ENCODE measurements at regions not wholly inside any gene's neighbourhood (a gene's known extent, or its start where the extent isn't known, plus 50 kb on each side); places are given as distances from the start of the nearest gene placed in this dataset.
A peak's percentile ranks its signal among the peaks of the same experiment; 100 is the strongest.
"Not testable (repeated sequence)": the region's sequence is repeated elsewhere in the genome, so short reads cannot be mapped to it uniquely, and the experiment has no call there.

DNA sequence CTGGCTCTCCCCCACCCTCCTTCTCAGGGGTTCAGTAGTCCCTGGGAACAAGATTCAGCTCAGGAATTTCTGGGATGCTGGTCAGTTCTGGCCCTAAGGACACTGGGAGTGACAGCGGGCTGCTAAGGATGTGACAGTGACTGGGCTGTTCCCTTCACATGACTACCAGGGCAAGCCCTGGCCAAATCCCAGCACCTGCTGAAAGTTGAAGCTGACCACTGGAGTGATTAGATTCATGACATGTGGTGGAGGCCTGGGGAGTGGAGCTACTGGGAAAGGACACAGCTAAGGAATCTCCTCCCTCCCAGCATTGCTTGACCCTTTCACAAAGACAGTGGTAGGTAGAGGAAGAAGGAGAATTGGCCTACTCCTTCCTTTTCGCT is 204.9 kb downstream of the DAD1 start:
- DNase-seq: no peak

DNA sequence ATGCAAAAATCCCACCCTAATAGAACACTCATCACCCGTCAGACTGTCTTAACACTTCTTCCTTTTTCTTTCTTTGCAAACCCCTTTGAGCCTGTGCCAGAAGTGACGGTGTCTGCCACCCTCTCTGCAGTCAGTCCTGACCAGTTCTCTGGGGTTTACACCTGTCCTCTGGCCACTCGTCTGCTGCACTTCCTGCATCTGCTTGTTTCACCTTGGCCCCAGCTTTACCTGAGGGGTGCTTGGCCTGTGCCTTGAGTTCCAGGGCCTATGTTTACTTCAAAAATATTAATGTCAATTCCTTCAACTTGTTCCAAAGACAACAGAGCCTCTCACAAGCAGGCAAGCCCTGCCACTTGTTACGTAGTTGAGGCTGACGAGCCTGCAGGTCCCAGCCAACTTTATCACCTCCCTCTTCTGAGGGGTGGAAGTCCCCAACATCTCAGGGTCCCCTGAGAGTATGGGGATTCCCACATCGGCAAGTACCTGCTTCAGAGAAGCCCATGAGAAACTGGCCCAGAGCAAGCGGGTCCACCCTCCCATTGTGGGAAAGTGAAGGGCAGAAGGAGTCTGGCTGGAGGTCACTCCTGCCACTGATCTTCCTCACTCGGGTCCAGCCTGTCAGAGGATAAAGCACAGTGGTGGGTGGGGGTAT is 205.4 kb downstream of the DAD1 start:
- DNase-seq: no peak

DNA sequence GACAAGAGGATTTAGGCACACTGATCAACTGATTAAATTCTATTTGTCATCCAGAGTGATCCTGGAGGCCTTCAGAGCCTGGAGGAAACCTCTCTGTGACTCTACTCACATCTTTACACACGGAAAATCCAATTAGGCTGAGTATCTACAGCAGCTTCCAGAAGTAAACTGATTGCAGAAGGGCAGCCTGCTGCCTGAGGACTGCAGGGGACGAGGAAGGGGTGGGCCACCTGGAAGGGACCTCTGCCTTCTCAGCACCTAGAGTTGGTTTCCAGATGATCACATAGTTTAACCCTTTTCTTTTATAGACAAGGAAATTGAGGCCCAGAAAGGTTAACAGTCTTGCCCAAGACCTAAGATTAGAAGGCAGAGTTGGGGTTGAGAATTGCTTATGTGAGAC is 206.1 kb downstream of the DAD1 start:
- no peak for DNase-seq

DNA sequence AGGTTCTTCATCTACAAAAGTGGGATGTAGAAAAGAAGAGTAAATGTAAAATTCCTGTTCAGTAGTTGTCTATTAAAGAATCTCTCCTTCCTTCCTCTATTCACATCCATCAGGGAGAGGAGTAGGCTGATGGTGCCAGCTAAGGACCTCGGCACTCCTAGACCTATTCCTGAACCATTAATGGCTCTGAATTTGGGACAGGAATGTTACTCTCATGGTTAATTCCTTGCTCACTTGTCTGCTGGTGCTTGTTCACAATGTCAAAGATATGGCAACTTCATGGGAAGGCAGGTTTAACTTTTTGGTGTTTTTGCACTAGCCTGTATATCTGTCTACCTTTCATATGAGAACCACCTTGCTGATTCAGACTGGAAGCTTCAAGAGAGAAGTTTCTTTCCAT is 206.6 kb downstream of the DAD1 start:
- DNase-seq: no peak

DNA sequence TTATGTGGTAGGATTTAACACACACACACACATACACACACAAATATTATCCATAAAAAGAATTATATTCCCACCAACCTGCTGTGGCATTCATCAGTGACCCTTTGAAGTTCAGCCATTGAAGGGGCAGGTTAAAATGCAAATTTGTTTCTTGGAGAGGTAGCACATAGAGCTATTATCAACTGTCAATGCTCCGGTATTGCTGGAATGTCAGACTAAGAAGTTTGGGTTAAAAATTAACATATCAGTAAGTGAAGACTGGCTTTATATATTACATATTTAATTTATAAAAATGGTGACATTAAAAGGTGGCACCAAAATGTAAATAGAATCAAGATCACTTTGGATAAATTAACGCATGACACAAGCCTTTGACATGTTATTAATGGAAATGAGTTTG is 207.3 kb downstream of the DAD1 start:
- DNase-seq: no peak

DNA sequence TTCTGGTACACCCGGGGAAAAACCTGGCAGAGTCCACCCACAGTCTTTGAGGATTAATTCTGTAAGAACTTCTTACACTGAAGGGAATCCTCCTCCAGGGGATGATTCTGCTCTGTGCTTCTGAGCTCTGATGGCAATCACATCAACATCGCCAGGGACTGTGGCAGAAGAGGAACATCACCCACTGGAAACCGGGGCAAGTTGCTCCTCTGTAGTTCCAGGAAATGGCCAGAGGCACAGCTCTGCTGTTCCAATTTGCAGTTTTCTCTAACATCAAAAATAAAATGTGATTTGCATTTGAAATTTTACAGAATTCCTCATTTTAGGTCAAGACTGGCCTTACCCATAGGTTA is 207.6 kb downstream of the DAD1 start:
- no peak for DNase-seq

DNA sequence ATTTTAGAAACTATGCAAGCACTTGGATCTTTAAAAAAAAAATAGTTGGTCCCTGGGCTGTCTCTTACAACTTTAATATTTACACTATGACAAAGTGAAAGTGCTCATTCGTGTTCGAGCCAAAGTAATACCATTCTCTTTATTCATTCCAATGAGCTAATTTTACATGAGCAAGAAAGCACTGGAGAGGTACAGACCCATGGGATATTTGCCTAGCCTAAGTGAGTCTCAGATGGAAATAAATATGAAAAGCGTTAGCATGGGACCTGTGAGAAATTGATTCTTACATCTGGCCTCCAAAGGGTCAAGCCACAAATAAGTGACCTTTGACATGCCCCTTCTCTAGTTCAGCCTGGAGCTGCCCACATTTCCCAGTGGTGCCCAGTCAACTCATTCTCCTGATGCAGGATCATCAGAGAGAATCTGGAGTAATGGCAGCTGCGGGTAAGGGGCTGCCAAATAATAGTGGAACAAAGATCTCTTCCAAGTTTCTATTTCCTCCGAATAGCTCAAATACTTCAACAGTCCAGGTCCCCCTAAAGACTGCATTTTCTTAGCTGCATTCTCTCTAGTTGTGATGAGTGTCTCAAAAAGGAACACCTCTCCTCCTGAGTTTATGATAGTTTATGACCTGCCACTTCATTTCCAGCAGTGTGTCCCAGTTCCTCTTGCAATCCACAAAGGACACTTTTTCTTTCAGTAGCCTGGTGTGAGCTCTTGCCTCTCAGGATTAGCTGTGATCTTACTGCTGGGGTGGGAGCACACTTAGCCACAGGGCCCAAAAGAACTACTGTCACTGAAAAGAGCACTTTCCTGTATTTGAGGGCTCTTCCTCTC is 208.2 kb downstream of the DAD1 start:
- DNase-seq: no peak

DNA sequence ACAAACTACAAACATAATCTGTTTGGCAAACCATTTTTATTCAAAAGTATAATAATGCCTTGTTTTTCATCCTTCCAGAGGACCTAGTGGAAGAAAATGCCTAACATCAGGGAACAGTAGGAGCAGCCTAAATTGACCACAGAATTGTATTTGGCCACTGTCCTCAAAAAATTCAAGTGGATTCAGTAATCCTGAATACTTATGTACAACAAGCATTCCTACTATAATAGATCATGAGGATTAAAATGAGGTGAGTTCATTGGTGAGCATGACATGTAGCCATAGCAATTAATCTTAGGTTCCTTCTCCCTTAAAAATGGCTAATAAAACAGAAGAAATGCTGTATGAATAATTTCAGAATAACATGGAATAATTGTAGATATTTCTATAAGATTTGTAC is 209.3 kb downstream of the DAD1 start:
- DNase-seq: no peak

DNA sequence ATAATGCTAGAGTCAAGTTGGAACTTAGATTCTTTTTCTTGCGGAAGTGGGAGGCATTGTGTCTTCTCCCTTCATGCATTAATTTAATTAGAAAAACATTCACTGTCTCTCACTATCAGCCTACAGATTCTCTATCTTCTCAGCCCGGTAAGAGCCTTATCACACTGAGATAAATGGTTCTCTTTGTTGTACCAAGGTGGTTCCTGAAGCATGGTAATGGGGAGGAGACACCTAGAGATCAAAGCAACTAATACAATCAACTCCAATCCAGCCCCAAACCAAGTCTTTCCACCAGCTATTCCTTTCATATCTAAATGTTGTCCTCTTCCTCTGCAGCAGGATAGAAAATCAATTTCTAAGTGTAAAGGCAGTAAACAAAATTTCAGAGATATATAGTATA is 210.8 kb downstream of the DAD1 start:
- no peak for DNase-seq

DNA sequence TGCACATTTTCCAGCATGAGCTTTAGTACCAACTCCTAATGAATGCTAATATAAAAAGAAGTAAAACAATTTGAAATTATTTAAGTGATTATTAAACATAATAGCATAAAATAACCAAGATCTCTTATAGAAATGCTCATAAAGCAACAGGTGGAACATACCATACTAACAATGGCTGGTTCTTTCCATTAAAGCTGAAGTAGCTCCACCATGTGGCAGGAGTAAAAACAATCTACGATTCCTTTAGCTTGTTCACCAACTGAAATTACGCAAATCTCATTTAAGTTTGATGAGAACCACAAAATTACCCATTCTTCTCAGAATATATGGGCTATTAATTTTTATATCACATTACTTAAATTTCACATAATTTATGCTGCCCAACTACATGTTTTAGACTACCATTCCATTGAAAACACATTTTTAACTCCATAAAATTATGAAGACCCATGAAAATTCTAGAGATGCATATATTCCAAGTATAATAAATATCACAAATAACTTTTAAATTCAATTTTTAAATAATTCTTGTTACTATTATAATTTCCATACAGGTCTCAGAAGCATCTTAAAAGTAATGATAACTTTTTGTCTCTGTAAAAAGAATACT is 213.6 kb downstream of the DAD1 start:
- peak; percentile 63 for DNase-seq

DNA sequence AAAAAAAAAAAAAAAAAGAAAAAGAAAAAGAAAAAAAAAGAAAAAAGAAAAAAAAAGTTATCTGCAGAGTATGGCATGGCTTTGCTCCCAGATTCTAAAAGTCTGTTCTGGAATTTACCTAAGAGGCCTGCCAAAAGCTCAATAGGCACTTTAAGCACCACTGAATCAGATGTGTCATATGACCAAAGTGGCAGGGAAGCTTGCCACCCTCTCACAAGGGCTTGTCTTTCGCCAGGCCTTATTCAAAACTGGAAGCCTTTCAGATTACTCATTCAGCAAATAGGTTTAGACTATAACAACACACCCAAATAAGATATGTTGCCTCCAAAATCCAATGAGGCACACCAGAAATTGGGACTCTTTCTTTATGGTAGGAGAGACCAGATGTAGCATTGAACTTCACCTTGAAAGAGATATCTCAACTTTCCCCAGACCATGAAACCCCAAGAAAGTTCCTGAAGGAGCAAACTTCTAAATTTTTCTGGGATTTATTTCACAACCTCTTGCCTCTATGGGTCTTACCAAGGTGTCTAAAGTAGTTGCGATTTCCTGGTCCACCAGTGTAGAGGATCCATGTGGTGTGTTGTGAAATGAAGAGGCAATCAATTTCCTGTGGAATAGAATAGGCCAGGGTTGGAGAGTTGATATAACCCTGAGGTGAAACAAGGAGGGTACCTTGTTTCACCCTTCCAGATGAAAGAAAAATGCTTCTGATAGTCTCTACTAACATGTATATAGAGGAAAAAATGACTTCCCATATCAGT is 218.8 kb downstream of the DAD1 start:
- no peak for DNase-seq

DNA sequence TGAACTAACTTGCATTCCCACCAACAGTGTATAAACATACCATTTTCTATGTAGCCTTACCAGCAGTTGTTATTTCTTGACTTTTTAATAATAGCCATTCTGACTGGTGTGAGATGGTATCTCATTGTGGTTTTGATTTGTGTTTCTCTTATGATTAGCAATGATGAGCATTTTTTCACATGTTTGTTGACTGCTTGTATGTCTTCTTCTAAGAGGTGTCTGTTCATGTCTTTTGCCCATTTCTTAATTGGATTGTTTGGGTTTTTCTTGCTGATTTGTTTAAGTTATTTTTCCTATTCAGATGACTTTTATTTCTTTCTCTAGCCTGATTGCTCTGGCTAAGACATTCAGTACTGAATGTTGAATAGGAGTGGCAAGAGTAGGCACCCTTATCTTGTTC is 230.3 kb downstream of the DAD1 start:
- no peak for DNase-seq

DNA sequence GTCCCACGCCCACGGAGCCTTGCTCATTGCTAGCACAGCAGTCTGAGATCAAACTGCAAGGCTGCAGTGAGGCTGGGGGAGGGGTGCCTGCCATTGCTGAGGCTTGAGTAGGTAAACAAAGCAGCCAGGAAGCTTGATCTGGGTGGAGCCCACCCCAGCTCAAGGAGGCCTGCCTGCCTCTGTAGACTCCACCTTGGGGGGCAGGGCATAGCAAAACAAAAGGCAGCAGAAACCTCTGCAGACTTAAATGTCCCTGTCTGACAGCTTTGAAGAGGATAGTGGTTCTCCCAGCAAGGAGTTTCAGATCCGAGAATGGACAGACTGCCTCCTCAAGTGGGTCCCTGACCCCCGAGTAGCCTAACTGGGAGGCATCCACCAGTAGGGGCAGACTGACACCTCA is 239.7 kb downstream of the DAD1 start:
- DNase-seq: not testable (repeated sequence)

DNA sequence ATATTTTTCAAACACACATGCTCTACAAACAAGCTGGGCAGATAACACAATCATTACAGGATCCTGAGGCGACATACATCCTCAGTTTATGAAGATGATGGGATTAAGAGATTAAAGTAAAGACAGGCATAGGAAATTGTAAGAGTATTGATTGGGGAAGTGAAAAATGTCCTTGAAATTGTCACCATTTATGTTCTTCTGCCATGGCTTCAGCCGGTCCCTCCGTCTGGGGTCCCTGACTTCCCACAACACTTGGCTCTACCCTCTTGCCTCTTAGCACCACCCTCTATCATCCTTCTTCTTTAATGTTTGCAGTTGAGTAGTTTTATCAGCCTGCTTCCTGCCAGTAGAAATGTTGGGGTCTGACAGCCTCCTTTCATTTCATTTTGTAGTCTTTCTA is 244.4 kb downstream of the DAD1 start:
- no peak for DNase-seq

DNA sequence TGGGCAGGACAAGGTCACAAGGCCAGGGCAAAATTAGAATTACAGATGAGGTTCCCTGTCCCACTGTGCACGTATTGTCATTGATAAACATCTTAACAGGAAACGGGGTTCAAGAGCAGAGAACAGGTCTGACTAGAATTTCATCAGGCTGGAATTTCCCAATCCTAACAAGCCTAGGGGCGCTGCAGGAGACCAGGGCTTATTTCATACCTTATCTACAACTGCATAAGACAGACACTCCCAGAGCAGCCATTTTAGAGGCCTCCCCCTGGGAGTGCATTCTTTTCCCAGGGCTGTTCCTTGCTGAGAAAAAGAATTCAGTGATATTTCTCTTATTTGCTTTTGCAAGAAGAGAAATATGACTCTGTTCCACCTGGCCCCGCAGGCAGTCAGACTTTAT is 244.8 kb downstream of the DAD1 start:
- DNase-seq: not testable (repeated sequence)

DNA sequence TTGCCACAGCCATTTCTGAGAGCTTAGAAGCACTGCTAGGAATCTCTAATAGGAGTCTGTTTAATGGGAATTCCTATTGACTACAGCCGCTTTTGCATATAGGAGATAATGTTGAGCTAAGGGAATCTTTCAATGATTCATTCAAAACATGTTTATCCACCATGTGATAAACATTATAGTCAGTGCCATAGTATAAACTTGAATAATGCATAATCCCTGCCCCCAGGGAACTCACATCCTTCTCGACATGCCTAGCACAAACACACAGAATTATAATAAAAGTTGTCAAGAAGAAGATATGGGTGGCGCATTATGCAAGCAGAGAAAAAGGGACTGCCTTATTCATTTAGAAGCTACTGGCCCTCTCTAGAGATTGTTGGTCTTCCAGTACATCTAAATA is 248.0 kb downstream of the DAD1 start:
- no peak for DNase-seq

DNA sequence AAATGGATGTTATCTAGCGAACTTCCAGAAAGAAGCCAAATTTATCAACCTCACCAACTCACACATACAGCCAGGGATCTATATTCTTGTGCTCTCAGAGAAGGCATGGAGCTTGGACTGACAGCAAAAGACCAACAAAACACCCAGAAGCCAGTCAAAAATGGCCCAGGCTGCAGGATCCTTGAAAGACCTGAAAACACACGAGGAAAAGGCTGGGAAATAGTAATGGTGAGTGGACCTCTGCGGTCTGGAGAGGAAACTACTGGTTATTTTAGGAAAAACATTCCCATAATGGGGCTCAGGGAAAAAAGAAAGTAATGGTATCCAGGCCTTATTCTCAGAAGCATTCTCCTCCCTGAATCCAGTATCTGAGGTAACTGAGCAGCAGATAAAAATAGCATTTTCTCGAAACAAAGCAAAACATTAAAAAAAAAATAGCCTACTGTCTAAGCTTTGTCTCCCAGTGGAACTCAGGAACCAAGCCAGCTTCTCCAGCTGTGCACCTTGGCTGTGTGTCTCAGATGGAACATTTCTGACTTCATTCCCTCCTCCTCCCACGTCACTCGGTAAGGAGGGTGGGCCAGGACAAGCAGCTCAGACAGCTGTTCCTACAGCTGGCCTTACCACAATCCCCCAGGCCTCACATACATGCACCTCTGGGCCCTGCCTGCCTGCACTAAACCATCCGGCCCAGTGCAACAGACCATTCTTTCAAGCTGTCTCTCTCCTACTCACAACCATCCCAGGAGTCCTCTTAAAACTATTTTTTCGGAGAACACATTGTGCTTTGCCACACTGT is 249.9 kb downstream of the DAD1 start:
- DNase-seq: no peak

DNA sequence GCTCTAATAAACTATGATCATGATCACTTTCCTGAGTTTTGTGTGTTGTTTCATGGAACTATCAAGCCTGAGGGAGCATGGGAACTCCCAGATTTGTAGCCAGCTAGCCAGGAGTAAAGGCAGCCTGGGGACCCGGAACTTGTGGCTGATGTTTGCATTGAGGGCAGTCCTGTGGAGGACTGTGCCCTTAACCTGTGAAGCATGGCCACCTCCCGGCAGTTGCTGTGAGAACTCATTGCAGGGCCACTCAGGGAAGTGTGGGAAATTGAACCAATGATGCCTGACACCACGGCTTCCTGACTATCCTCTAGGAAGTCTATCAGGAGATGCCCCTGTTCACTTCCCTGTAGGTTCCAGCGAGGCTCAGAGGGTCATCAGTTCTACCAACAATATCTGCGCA is 250.6 kb downstream of the DAD1 start:
- no peak for DNase-seq

DNA sequence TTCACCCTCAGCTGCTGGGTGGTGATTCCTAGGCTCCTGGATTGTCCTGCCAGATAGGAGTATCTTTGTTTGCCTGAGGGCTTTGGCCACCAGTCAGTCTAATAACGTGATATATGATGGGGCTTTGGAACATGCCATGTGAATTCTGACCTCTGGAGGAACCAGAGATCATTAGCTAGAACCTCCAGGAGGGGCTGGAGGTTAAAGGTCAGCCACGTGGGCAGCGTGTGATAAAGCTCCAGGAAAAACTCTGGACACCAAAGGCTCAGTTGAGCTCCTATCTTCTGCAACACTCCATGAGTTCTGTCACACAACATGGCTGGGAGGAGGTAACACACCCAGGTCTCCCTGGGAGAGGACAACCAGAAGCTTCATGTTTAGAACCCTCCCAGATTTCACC is 251.1 kb downstream of the DAD1 start:
- DNase-seq: no peak

DNA sequence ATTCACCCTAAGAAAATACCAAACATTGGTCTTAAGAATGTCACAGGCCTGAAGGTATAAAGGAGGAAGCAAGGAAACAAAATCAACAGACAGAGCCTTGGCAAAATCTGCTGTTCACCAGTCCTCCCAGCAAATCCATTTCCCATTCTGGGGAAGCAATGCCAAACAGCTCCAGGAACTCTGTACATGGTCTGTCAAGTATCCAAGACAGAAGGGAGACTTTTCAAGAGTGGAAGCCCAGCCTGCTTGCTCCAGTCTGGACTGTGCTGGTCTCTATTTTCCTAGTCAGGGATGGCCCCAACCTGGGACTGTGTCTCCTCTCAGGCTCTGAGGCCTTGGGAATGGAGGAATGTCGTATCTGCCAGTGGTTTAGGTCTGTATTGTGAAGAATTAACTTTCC is 251.5 kb downstream of the DAD1 start:
- DNase-seq: no peak

DNA sequence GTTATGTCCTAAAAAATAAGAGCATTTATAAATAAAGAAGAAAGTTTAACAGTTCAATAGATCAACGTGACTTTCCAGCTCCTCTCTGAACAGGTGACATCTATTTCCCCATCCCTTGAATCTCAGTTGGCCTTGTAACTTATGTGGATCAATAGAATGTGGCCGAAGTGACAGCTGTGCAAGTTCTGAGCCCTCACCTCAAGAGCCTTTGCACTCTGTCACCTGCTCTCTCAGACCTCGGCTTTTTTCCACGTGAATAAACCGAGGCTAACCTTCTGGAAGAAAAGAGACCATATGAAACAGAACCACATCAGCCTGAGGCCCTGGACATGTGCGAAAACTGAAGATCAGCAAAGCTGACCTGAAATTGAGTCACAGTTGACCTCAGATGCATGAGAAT is 253.0 kb downstream of the DAD1 start:
- DNase-seq: no peak

DNA sequence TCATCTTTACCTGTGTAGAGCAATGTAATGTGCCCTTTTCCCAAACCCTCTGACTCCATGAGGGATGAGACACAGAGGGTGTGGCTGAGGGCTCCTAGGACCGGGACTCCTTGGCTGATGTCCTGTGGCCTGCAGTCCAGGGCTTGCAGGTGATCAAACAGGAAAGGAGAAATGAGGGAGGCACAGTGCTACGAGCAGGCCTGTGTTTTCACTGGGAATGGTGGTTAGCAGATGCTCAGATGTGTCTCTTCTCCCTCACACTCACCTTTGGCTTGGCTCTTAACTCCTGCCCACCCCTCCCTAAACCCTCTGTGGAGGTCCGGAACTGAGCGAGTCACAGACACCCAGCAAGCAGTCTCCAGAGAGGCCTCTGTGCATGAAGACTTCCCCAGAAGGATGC is 254.4 kb downstream of the DAD1 start:
- DNase-seq: no peak

DNA sequence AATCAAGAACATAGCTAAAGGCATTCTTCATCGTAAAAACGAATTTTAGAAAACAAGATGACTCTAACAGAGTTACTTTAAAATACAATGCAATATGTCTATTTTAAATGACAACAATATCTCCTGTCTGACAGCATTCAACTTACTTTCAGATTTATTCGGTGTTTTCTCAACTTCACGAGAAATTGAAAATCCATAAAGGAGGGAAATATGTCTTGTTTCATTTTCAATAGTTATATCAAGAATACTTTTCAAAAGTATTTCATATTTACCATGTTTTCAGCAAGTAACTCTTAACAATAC is 254.8 kb downstream of the DAD1 start:
- DNase-seq: no peak

All from COR-L47 (cell line).